A172 (cell line): ENCODE measurements at regions not wholly inside any gene's neighbourhood (a gene's known extent, or its start where the extent isn't known, plus 50 kb on each side); places are given as distances from the start of the nearest gene placed in this dataset.
"Not testable (repeated sequence)": the region's sequence is repeated elsewhere in the genome, so short reads cannot be mapped to it uniquely, and the experiment has no call there.

Experiments
- DNase-seq: peaks from one replicate; pipeline ENCODE4 v3.0.0-alpha.2; 2015; ENCODE audit warnings: low spot score

GRCh38 chr4:78660559-78660958, 109.0 kb downstream of the ANXA3 start:
- no peak for DNase-seq

GRCh38 chr4:78661086-78661690, 109.6 kb downstream of the ANXA3 start:
- no peak for DNase-seq

GRCh38 chr4:78661921-78662521, 110.5 kb downstream of the ANXA3 start:
- DNase-seq: no peak

- DNase-seq: no peak
These were observed 111.1 kb downstream of the ANXA3 start for GRCh38 chr4:78662658-78663057.

GRCh38 chr4:78664296-78664695, 111.9 kb upstream of the BMP2K start:
- not testable (repeated sequence) for DNase-seq

GRCh38 chr4:78665216-78665770, 110.9 kb upstream of the BMP2K start:
- DNase-seq: no peak

GRCh38 chr4:78666830-78667258, 109.3 kb upstream of the BMP2K start:
- no peak for DNase-seq

- no peak for DNase-seq
These were observed 108.8 kb upstream of the BMP2K start for GRCh38 chr4:78667325-78667724.

- DNase-seq: no peak
These were observed 108.4 kb upstream of the BMP2K start for GRCh38 chr4:78667764-78668163.

GRCh38 chr4:78669453-78669852, 106.7 kb upstream of the BMP2K start:
- no peak for DNase-seq

- no peak for DNase-seq
These were observed 104.0 kb upstream of the BMP2K start for GRCh38 chr4:78671903-78672815.

GRCh38 chr4:78673337-78673736, 102.8 kb upstream of the BMP2K start:
- no peak for DNase-seq

- DNase-seq: no peak
These were observed 100.8 kb upstream of the BMP2K start for GRCh38 chr4:78675325-78675724.

GRCh38 chr4:78682070-78682469, 94.1 kb upstream of the BMP2K start:
- no peak for DNase-seq

- DNase-seq: no peak
These were observed 92.8 kb upstream of the BMP2K start for GRCh38 chr4:78683352-78683751.

GRCh38 chr4:78684325-78685079, 91.6 kb upstream of the BMP2K start:
- DNase-seq: no peak

- DNase-seq: no peak
These were observed 88.3 kb upstream of the BMP2K start for GRCh38 chr4:78687818-78688217.

- no peak for DNase-seq
These were observed 87.8 kb upstream of the BMP2K start for GRCh38 chr4:78688366-78688765.

- DNase-seq: no peak
These were observed 86.9 kb upstream of the BMP2K start for GRCh38 chr4:78689261-78689660.

GRCh38 chr4:78689700-78690323, 86.3 kb upstream of the BMP2K start:
- no peak for DNase-seq

GRCh38 chr4:78691334-78691754, 84.8 kb upstream of the BMP2K start:
- no peak for DNase-seq
